HepG2 (cell line): ENCODE measurements at regions not wholly inside any gene's neighbourhood (a gene's known extent, or its start where the extent isn't known, plus 50 kb on each side); places are given as distances from the start of the nearest gene placed in this dataset.

ENCODE experiments used
- ATAC-seq: fragments of 200-7000 bp; cut with Tn5 transposase; 3 replicates; pipeline ENCODE4 v1.9.1; 2020; ENCODE audit warnings: mild to moderate bottlenecking, moderate library complexity
- BruUV-seq: library from RNA; stranded (reverse); fragments of 400-500 nt; replicated peaks from 2 replicates; lab custom pipeline; 2021; lab: Mats Ljungman, UMichigan
- CTCF ChIA-PET: fragments of 300-600 bp; formaldehyde crosslinking; extraction: SDS; loops from one replicate; lab custom pipeline; 2021; ENCODE audit warnings: low total read pairs, inconsistent platforms, low intra/inter-chr PET ratio; lab: Yijun Ruan, JAX
- POLR2A ChIA-PET: fragments of 350-600 bp; sonication (Branson Sonifier 250); formaldehyde crosslinking; loops from one replicate; lab custom pipeline; 2020; ENCODE audit warnings: antibody characterized with exemption, inconsistent platforms; lab: Yijun Ruan, JAX
- DNase-seq: peaks from one replicate; pipeline ENCODE4 v3.0.0-alpha.2; 2015; ENCODE audit warnings: low spot score
- FAIRE-seq: peaks from 3 replicates; lab custom pipeline; 2011; peaks lifted over from hg19 to GRCh38; lab: Jason Lieb, UNC
- H2AFZ ChIP-seq: one replicate; pipeline ENCODE4 v1.6.1; 2011; ENCODE audit warnings: low read length, inconsistent platforms
- H3K27ac ChIP-seq: fragments of 300-600 bp; 3 replicates; pipeline ENCODE4 v1.8.0; 2011; ENCODE audit warnings: mixed run types, mild to moderate bottlenecking, mixed read lengths, low read length, inconsistent platforms; ENCODE audit not compliant: insufficient read depth; ENCODE audit errors: extremely low read length
- H3K27me3 ChIP-seq, 2 experiments: fragments of 200-600 bp in 1 of 2; 2 replicates in 1 of 2; 3 replicates in 1 of 2; pipeline versions ENCODE4 v1.6.0 to v1.8.0; 2011; ENCODE audit warnings: low read length in 2 of 2, mild to moderate bottlenecking in 2 of 2, moderate library complexity in 2 of 2, inconsistent platforms in 1 of 2; ENCODE audit not compliant: insufficient read depth in 2 of 2, control insufficient read depth in 1 of 2
- H3K36me3 ChIP-seq, 2 experiments: fragments of 200-600 bp in 1 of 2; replicated peaks in 1 of 2; 2 replicates in 1 of 2; 3 replicates in 1 of 2; pipeline versions ENCODE4 v1.5.1 to v1.8.0; 2011; ENCODE audit warnings: low read length in 2 of 2, inconsistent platforms in 1 of 2; ENCODE audit not compliant: insufficient read depth in 2 of 2, control insufficient read depth in 1 of 2
- H3K4me1 ChIP-seq: 2 replicates; pipeline ENCODE4 v1.5.1; 2012; ENCODE audit warnings: low read length, inconsistent platforms; ENCODE audit not compliant: insufficient read depth
- H3K4me2 ChIP-seq: 2 replicates; pipeline ENCODE4 v1.6.0; 2011; ENCODE audit warnings: low read depth, low read length, inconsistent platforms
- H3K4me3 ChIP-seq, 3 experiments: fragments of 200-600 bp in 1 of 3; sonication (generic), shearing (Covaris generic) in 1 of 3; replicated peaks in 1 of 3; 2 replicates each; pipeline ENCODE4 v1.5.1; 2011 to 2016; ENCODE audit warnings: low read length in 3 of 3, inconsistent platforms in 2 of 3, low read depth in 2 of 3, mild to moderate bottlenecking in 2 of 3, control low read depth in 1 of 3, mixed read lengths in 1 of 3; ENCODE audit not compliant: insufficient read depth in 1 of 3
- H3K79me2 ChIP-seq: one replicate; pipeline ENCODE4 v1.6.1; 2011; ENCODE audit warnings: low read length, inconsistent platforms; ENCODE audit not compliant: insufficient read depth
- H3K9ac ChIP-seq: 2 replicates; pipeline ENCODE4 v1.6.0; 2011; ENCODE audit warnings: mild to moderate bottlenecking, low read depth, low read length, inconsistent platforms; ENCODE audit not compliant: insufficient read depth
- H3K9me3 ChIP-seq: 2 replicates; pipeline ENCODE4 v1.5.1; 2012; ENCODE audit warnings: mild to moderate bottlenecking, low read length
- H4K20me1 ChIP-seq: 2 replicates; pipeline ENCODE4 v1.6.0; 2011; ENCODE audit warnings: inconsistent platforms, mild to moderate bottlenecking, low read length, moderate library complexity; ENCODE audit not compliant: insufficient read depth
- ZMYM2 ChIP-seq: sonication (generic); formaldehyde crosslinking; IDR thresholded peaks from 2 replicates; pipeline ENCODE4 v1.8.0; 2022; ENCODE audit warnings: mild to moderate bottlenecking, missing genetic modification reagents
- WGBS: methylation state at CpG from one replicate; pipeline ENCODE4 v1.1.6; 2017; ENCODE audit warnings: low lambda C conversion rate; 5-methylcytosine and 5-hydroxymethylcytosine counted together
- in situ Hi-C: cut with HindIII; loops from 2 replicates; pipeline ENCODE4 v1.10.0; 2017; ENCODE audit warnings: low pct_unique_long_range_greater_than_20kb; ENCODE audit not compliant: extremely low pct_ligation_motif_present
- intact Hi-C: fragments of 100-400 bp; cut with micrococcal nuclease; formaldehyde crosslinking; loops from one replicate; pipeline ENCODE4 v1.10.0; 2022; ENCODE audit not compliant: unreplicated experiment
- TF ChIP-seq, protein P1 (sequence below): IDR thresholded peaks from 2 replicates; pipeline ENCODE4 v1.6.1; 2012; ENCODE audit warnings: low read depth, low read length, improper control_type of control experiment
- TF ChIP-seq, protein P2 (sequence below): sonication (generic); formaldehyde crosslinking; IDR thresholded peaks from 2 replicates; pipeline ENCODE4 v1.4.0; 2020; ENCODE audit warnings: mild to moderate bottlenecking, missing genetic modification reagents
- TF ChIP-seq, protein P3 (sequence below): sonication (generic); formaldehyde crosslinking; IDR thresholded peaks from 2 replicates; pipeline ENCODE4 v1.5.0; 2020; ENCODE audit warnings: missing genetic modification reagents, mild to moderate bottlenecking, borderline replicate concordance

DNA sequence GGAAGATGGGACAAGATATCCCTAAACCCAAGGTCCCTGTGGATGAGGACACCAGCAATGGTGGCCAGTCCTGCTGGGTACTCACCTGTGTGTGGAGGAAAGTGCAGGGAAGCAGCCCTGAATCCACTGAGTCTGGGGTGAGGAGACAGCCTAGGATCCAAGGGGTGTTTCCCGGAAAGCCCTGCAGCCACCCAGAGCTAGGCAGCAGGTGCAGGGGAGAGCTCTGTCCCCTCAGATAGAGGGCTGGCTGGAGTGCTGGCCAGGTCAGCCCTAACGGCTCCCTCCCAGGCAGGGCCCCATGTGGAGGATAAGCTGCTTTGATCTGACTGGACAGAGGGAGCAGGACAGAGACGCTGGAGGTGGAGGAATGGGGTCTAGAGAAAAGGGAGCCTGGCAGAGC, 344.7 kb upstream of the IRX4 start:
- Histone ChIP-seq H3K4me2 (no peak overlapping the region), H3K9ac (no peak overlapping the region), H3K27ac (no peak overlapping the region), H3K27me3 (peaks cover 0 to 12% of the 10 kb centered on the region in 2 experiments; a peak in 1 of 5 replicates), H3K4me3 (no peak overlapping the region), H3K79me2 (no peaks in the 10 kb centered on the region), H2AFZ (no peak overlapping the region), H4K20me1 (no peaks in the 10 kb centered on the region), H3K9me3 (no peaks in the 10 kb centered on the region), H3K4me1 (no peaks in the 10 kb centered on the region), H3K36me3 (no peaks in the 10 kb centered on the region)
- FAIRE-seq (no peak), DNase-seq (no peak), ATAC-seq (no peak)
- intact Hi-C loops (no loop called here), in situ Hi-C loops (no loop called here)
- BruUV-seq: no TSS peak
- ChIA-PET POLR2A (no interaction called here), CTCF (no interaction called here)
- TF ChIP-seq, protein P1, sequence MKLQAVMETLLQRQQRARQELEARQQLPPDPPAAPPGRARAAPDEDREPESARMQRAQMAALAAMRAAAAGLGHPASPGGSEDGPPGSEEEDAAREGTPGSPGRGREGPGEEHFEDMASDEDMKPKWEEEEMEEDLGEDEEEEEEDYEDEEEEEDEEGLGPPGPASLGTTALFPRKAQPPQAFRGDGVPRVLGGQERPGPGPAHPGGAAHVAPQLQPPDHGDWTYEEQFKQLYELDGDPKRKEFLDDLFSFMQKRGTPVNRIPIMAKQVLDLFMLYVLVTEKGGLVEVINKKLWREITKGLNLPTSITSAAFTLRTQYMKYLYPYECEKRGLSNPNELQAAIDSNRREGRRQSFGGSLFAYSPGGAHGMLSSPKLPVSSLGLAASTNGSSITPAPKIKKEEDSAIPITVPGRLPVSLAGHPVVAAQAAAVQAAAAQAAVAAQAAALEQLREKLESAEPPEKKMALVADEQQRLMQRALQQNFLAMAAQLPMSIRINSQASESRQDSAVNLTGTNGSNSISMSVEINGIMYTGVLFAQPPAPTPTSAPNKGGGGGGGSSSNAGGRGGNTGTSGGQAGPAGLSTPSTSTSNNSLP: no peak
- TF ChIP-seq, protein P2, sequence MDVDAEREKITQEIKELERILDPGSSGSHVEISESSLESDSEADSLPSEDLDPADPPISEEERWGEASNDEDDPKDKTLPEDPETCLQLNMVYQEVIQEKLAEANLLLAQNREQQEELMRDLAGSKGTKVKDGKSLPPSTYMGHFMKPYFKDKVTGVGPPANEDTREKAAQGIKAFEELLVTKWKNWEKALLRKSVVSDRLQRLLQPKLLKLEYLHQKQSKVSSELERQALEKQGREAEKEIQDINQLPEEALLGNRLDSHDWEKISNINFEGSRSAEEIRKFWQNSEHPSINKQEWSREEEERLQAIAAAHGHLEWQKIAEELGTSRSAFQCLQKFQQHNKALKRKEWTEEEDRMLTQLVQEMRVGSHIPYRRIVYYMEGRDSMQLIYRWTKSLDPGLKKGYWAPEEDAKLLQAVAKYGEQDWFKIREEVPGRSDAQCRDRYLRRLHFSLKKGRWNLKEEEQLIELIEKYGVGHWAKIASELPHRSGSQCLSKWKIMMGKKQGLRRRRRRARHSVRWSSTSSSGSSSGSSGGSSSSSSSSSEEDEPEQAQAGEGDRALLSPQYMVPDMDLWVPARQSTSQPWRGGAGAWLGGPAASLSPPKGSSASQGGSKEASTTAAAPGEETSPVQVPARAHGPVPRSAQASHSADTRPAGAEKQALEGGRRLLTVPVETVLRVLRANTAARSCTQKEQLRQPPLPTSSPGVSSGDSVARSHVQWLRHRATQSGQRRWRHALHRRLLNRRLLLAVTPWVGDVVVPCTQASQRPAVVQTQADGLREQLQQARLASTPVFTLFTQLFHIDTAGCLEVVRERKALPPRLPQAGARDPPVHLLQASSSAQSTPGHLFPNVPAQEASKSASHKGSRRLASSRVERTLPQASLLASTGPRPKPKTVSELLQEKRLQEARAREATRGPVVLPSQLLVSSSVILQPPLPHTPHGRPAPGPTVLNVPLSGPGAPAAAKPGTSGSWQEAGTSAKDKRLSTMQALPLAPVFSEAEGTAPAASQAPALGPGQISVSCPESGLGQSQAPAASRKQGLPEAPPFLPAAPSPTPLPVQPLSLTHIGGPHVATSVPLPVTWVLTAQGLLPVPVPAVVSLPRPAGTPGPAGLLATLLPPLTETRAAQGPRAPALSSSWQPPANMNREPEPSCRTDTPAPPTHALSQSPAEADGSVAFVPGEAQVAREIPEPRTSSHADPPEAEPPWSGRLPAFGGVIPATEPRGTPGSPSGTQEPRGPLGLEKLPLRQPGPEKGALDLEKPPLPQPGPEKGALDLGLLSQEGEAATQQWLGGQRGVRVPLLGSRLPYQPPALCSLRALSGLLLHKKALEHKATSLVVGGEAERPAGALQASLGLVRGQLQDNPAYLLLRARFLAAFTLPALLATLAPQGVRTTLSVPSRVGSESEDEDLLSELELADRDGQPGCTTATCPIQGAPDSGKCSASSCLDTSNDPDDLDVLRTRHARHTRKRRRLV (CRISPR knock-in tag): no peak
- TF ChIP-seq, protein P3, sequence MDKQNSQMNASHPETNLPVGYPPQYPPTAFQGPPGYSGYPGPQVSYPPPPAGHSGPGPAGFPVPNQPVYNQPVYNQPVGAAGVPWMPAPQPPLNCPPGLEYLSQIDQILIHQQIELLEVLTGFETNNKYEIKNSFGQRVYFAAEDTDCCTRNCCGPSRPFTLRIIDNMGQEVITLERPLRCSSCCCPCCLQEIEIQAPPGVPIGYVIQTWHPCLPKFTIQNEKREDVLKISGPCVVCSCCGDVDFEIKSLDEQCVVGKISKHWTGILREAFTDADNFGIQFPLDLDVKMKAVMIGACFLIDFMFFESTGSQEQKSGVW (CRISPR knock-in tag): no peak
- no peak for TF ChIP-seq ZMYM2 (CRISPR knock-in tag)
- 4% methylated on average over 3 of the region's 3 CpGs for WGBS
